ENCODE measurements at regions not wholly inside any gene's neighbourhood (a gene's known extent, or its start where the extent isn't known, plus 50 kb on each side); places are given as distances from the start of the nearest gene placed in this dataset.

DNA sequence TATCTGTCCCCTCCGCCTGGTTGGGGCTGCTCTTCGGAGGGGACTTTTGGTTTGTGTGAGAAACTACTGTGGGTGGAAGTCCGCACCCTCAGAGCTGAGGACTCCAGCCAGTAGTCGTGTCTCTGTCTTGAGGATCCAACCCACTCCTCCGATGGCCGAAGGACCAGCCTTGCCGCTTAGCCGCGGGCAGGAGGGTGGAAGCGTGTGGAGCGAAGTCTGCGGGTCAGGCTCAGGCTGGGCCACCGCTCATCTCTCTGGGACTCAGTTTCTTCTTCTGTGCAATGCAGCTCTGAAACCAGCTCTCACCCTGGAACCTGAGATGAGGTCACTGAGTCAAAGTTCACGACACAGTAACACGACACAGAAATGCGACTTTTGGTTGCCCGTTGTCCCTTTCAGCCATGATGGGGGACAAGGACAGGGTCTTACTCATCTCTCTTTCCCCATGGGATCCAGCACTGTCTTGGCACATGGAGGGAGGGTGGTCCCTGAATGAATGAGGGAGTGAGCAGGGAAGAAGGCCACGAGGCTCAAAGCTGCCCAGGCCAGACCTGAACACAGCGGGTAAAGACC lies 133.3 kb upstream of the PODXL start:
- TF ChIP-seq, protein P1, sequence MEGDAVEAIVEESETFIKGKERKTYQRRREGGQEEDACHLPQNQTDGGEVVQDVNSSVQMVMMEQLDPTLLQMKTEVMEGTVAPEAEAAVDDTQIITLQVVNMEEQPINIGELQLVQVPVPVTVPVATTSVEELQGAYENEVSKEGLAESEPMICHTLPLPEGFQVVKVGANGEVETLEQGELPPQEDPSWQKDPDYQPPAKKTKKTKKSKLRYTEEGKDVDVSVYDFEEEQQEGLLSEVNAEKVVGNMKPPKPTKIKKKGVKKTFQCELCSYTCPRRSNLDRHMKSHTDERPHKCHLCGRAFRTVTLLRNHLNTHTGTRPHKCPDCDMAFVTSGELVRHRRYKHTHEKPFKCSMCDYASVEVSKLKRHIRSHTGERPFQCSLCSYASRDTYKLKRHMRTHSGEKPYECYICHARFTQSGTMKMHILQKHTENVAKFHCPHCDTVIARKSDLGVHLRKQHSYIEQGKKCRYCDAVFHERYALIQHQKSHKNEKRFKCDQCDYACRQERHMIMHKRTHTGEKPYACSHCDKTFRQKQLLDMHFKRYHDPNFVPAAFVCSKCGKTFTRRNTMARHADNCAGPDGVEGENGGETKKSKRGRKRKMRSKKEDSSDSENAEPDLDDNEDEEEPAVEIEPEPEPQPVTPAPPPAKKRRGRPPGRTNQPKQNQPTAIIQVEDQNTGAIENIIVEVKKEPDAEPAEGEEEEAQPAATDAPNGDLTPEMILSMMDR (IDR thresholded peaks at IDR 0.05), result no peak
- TF ChIP-seq POLR2A (IDR thresholded peaks at IDR 0.05), result no peak
- no peak for TF ChIP-seq POLR2AphosphoS5 (IDR thresholded peaks at IDR 0.05)

Measured in gastroesophageal sphincter (tissue), 3 donors.